Fibroblast of villous mesenchyme (primary cell): ENCODE measurements at regions not wholly inside any gene's neighbourhood (a gene's known extent, or its start where the extent isn't known, plus 50 kb on each side); places are given as distances from the start of the nearest gene placed in this dataset.

Source experiments
- DNase-seq: peaks from one replicate; pipeline ENCODE4 v3.0.0-alpha.2; 2010; ENCODE audit warnings: low read depth
- H3K4me3 ChIP-seq: 2 replicates; pipeline ENCODE4 v1.5.1; 2011; ENCODE audit warnings: low read depth, mild to moderate bottlenecking, low read length
- CTCF ChIP-seq: IDR thresholded peaks from 2 replicates; pipeline ENCODE4 v1.5.1; 2012; ENCODE audit warnings: low read depth, mild to moderate bottlenecking, low read length; ENCODE audit not compliant: insufficient read depth

DNA sequence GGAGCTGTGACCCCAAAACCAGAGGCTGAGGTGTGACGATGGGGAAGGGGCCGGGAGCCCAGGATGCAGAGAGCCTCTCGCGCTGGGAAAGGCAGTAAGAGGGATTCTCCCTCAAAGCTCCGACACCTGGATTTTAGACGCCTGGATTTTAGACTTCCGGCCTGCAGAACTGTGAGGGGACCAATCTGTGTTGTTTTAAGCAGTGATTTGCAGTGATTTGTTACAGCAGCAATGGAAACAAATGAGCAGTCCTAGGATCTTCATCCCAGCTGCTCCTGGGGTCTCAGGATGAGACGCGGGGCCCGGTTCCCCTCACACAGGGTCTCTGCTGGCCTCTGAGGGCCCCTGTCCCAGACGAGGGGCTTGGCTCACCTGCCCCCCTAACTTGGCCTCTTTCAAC, 365.5 kb downstream of the THBS2 start:
- H3K4me3 ChIP-seq: no peak overlapping the region
- no peak for DNase-seq
- TF ChIP-seq CTCF: no peak

DNA sequence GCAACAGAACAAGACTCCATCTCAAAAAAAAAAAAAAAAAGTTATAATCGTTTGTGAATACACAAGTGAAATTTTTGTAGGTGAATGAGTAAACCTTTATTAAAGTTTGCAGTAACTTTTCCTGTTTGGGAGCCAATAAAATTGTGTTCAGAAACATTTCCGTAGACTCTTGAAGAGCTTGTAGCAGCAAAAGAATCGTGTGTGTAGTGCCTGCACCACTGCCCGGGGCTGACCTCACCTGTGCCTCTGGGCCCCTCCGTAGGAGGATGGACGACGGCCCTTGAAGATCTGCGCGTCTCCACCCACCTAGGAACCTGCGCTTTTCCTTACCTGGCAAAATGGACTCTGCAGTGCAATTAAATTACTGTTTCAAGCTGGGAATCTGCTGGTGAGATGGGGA, 366.0 kb downstream of the THBS2 start:
- H3K4me3 ChIP-seq: no peak overlapping the region
- no peak for DNase-seq
- no peak for TF ChIP-seq CTCF

DNA sequence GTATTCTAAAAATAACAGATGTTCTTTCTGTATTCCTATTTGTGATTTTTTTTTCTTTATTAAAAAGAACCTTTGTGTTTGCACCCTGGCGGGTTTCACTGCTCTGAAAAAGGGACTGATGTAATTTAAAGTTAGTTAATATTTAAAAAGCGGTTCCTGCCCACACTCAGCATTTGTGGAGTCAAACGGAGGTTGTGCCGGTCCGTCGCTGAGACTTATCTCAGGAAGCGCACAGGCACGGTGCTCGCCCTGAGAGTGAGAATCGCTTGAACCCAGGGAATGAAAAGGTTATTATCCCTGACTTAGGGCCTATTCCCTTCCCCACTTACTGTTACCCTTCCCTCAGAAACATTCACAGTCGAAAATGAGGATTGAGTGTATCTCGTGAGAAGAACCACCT, 366.7 kb downstream of the THBS2 start:
- no peak for DNase-seq
- no peak overlapping the region for H3K4me3 ChIP-seq
- TF ChIP-seq CTCF: no peak

DNA sequence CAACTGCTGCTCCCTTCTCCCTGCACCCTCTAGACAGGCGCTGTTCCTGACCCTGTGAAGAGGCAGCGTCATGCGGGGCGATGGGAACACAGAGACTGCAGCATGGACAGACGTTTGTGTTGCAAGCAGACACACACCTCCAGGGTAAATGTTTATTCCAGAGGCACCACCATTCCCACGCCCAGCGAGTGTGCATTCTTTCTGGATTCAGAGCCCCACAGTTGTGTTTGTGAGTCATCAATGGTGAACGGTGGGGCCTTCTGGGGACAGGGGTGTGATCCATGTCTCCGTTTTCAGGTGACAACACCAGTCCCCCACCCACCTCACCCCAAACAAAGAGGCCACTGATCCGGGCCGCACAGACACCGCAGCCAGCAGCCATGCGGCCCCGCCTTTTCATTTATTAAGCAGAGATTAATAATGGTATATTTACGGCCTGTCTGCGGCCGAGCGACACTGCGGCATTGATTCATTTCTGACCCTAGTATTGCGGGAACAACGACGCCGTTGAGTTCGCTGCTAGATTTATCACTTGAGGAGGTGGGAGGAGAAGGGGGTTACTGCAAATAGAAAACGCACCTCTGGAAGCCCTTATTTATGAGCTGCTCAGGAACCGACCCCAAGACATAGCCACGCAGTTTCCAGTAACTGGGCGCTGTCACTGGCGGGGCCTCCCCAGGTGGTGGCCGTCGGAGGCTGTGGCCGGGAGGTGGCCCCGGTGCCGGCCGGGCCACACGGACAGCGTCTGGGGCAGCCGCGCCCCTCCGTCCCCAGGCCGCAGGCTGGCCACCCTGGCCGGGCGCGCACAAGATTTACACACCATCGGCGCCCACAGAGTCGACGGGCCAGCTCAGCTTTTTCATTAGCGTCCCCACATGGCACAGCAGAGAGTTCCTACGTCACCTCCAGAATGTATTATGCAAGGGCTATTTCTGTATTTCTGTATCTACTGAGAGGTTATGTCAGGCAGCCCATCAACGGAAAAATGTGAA, 367.6 kb downstream of the THBS2 start:
- TF ChIP-seq CTCF: no peak
- H3K4me3 ChIP-seq: no peak overlapping the region
- DNase-seq: no peak

DNA sequence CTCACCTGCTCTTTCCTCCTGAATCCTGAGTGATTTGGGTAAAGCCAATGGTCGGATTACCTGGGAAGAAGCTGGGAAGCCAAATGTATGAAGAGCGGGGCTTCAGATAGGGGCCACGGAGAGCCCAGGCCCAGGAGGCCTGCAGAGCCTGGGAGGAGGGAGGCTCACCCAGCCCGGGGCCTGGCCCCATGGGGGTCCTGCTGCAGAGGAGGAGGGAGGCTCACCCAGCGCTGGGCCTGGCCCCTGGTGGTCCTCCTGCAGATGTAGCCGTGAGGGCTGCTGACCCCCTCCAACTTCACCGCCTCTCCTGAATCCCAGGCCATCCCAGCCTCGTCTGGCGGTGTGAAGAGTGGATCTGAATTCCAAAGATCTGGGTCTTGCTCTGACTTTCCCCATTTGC, 368.4 kb downstream of the THBS2 start:
- TF ChIP-seq CTCF: no peak
- no peak for DNase-seq
- H3K4me3 ChIP-seq: no peak overlapping the region

GRCh38 chr6:168884646-168885086, 369.0 kb downstream of the THBS2 start:
- peak; percentile 42 for DNase-seq
- peak; percentile 79 for TF ChIP-seq CTCF
- peak overlapping the region; percentile 3 for H3K4me3 ChIP-seq
